Stimulated activated CD4-positive, alpha-beta T cell treated with anti-CD3 and anti-CD28 coated beads, Interleukin-15, amount 100 ng/mL, for 24 hours (primary cell): ENCODE measurements at regions not wholly inside any gene's neighbourhood (a gene's known extent, or its start where the extent isn't known, plus 50 kb on each side); places are given as distances from the start of the nearest gene placed in this dataset.

Experiments
- DNase-seq: peaks from one replicate; pipeline ENCODE4 v3.0.0-alpha.2; 2020

DNA sequence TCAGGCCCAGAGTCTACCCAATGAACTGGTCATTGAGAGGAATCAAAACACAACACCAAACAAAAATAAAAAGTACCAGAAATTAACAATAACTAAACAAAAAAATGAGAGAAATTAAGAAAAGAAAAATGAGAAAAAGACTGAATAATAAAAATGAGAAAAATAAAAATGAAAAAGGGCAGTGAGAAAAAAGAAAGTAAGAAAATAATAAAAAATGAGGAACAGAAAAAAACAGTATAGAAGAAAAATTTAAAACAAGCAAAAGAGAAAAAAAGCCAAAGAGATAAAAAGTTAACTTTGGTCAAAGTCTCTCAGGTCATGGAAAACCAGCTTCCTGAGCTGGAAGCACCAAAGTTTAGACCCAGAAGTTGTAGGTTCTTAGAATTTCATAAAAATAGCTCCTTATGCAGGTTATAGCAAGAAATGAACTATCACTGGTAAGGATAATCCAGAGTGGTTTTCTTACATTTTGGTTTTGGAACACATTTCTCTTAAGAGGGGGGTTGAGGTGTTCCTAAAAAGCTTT, 51.0 kb upstream of the WDR17 start:
- no peak for DNase-seq
